ENCODE measurements at regions not wholly inside any gene's neighbourhood (a gene's known extent, or its start where the extent isn't known, plus 50 kb on each side); places are given as distances from the start of the nearest gene placed in this dataset.

- Histone ChIP-seq H3K4me1 (ENCODE audit: control insufficient read depth, extremely low read depth, insufficient read depth, low read length) (no peaks in the 10 kb centered on the region), H3K4me3 (ENCODE audit: control insufficient read depth in 2 of 3, extremely low read depth in 1 of 3, insufficient read depth in 2 of 3, low read depth in 1 of 3, low read length in 3 of 3) (no peak overlapping the region), H3K9me1 (ENCODE audit: control insufficient read depth, extremely low read depth, insufficient read depth, low read length) (no peaks in the 10 kb centered on the region), H3K9ac (ENCODE audit: control insufficient read depth, extremely low read depth, insufficient read depth, low read length) (no peak overlapping the region), H3K9me3 (ENCODE audit: control insufficient read depth, low read depth, low read length) (no peaks in the 10 kb centered on the region), H3K4me2 (ENCODE audit: control insufficient read depth, extremely low read depth, insufficient read depth, low read depth, low read length) (no peak overlapping the region), H3K27ac (ENCODE audit: control insufficient read depth, insufficient read depth, low read length) (no peak overlapping the region), H2AFZ (ENCODE audit: control insufficient read depth, low read length) (no peak overlapping the region), H3K27me3 (ENCODE audit: control insufficient read depth, extremely low read depth, insufficient read depth, low read length) (no peaks in the 10 kb centered on the region), H4K20me1 (ENCODE audit: control insufficient read depth, extremely low read depth, insufficient read depth, low read length) (no peaks in the 10 kb centered on the region), H3K36me3 (ENCODE audit: control insufficient read depth in 2 of 2, extremely low read depth in 1 of 2, insufficient read depth in 2 of 2, low read length in 2 of 2) (no peaks in the 10 kb centered on the region), H3K79me2 (ENCODE audit: control insufficient read depth, insufficient read depth, low read length) (no peaks in the 10 kb centered on the region)
- TF ChIP-seq, protein P1, sequence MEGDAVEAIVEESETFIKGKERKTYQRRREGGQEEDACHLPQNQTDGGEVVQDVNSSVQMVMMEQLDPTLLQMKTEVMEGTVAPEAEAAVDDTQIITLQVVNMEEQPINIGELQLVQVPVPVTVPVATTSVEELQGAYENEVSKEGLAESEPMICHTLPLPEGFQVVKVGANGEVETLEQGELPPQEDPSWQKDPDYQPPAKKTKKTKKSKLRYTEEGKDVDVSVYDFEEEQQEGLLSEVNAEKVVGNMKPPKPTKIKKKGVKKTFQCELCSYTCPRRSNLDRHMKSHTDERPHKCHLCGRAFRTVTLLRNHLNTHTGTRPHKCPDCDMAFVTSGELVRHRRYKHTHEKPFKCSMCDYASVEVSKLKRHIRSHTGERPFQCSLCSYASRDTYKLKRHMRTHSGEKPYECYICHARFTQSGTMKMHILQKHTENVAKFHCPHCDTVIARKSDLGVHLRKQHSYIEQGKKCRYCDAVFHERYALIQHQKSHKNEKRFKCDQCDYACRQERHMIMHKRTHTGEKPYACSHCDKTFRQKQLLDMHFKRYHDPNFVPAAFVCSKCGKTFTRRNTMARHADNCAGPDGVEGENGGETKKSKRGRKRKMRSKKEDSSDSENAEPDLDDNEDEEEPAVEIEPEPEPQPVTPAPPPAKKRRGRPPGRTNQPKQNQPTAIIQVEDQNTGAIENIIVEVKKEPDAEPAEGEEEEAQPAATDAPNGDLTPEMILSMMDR (optimal IDR thresholded peaks at IDR 0.05 in 1 of 3, IDR thresholded peaks at IDR 0.05 in 1 of 3, conservative IDR thresholded peaks at IDR 0.05 in 1 of 3; ENCODE audit: extremely low read depth in 1 of 3, insufficient read depth in 2 of 3, low read length in 3 of 3), result no peak
- TF ChIP-seq EZH2 (IDR thresholded peaks at IDR 0.05; ENCODE audit: low read length), result no peak
- dilution Hi-C loops (cut with MboI; ENCODE audit: extremely low pct_ligation_motif_present, low sequenced_read_pairs), result no loop called here
- DNase-seq (ENCODE audit: low read depth, low spot score) (no peak), FAIRE-seq (no peak)
Observed at GRCh38 chr13:31610270-31610998, 128.9 kb upstream of the RXFP2 start.

- H3K4me3 ChIP-seq (ENCODE audit: control insufficient read depth in 2 of 3, extremely low read depth in 1 of 3, insufficient read depth in 2 of 3, low read depth in 1 of 3, low read length in 3 of 3), result no peak overlapping the region
- no peaks in the 10 kb centered on the region for H3K9me1 ChIP-seq (ENCODE audit: control insufficient read depth, extremely low read depth, insufficient read depth, low read length)
- H3K4me1 ChIP-seq (ENCODE audit: control insufficient read depth, extremely low read depth, insufficient read depth, low read length), result no peaks in the 10 kb centered on the region
- H3K27me3 ChIP-seq (ENCODE audit: control insufficient read depth, extremely low read depth, insufficient read depth, low read length), result no peaks in the 10 kb centered on the region
- DNase-seq (ENCODE audit: low read depth, low spot score) (no peak), FAIRE-seq (no peak)
- TF ChIP-seq EZH2 (IDR thresholded peaks at IDR 0.05; ENCODE audit: low read length), result no peak
- dilution Hi-C loops (cut with MboI; ENCODE audit: extremely low pct_ligation_motif_present, low sequenced_read_pairs), result no loop called here
- H3K27ac ChIP-seq (ENCODE audit: control insufficient read depth, insufficient read depth, low read length), result no peak overlapping the region
- H3K4me2 ChIP-seq (ENCODE audit: control insufficient read depth, extremely low read depth, insufficient read depth, low read depth, low read length), result no peak overlapping the region
- no peak overlapping the region for H3K9ac ChIP-seq (ENCODE audit: control insufficient read depth, extremely low read depth, insufficient read depth, low read length)
- H2AFZ ChIP-seq (ENCODE audit: control insufficient read depth, low read length), result no peak overlapping the region
- no peaks in the 10 kb centered on the region for H3K36me3 ChIP-seq (ENCODE audit: control insufficient read depth in 2 of 2, extremely low read depth in 1 of 2, insufficient read depth in 2 of 2, low read length in 2 of 2)
- no peaks in the 10 kb centered on the region for H3K9me3 ChIP-seq (ENCODE audit: control insufficient read depth, low read depth, low read length)
- H3K79me2 ChIP-seq (ENCODE audit: control insufficient read depth, insufficient read depth, low read length), result no peaks in the 10 kb centered on the region
- H4K20me1 ChIP-seq (ENCODE audit: control insufficient read depth, extremely low read depth, insufficient read depth, low read length), result no peaks in the 10 kb centered on the region
Observed at GRCh38 chr13:31611214-31611613, 128.1 kb upstream of the RXFP2 start.

- Histone ChIP-seq H3K9me3 (ENCODE audit: control insufficient read depth, low read depth, low read length) (no peaks in the 10 kb centered on the region), H3K4me1 (ENCODE audit: control insufficient read depth, extremely low read depth, insufficient read depth, low read length) (no peaks in the 10 kb centered on the region), H2AFZ (ENCODE audit: control insufficient read depth, low read length) (no peak overlapping the region), H3K27me3 (ENCODE audit: control insufficient read depth, extremely low read depth, insufficient read depth, low read length) (no peaks in the 10 kb centered on the region), H3K79me2 (ENCODE audit: control insufficient read depth, insufficient read depth, low read length) (no peaks in the 10 kb centered on the region), H3K36me3 (ENCODE audit: control insufficient read depth in 2 of 2, extremely low read depth in 1 of 2, insufficient read depth in 2 of 2, low read length in 2 of 2) (no peaks in the 10 kb centered on the region), H3K4me2 (ENCODE audit: control insufficient read depth, extremely low read depth, insufficient read depth, low read depth, low read length) (no peak overlapping the region), H3K9me1 (ENCODE audit: control insufficient read depth, extremely low read depth, insufficient read depth, low read length) (no peaks in the 10 kb centered on the region), H3K27ac (ENCODE audit: control insufficient read depth, insufficient read depth, low read length) (no peak overlapping the region), H3K4me3 (ENCODE audit: control insufficient read depth in 2 of 3, extremely low read depth in 1 of 3, insufficient read depth in 2 of 3, low read depth in 1 of 3, low read length in 3 of 3) (no peak overlapping the region), H4K20me1 (ENCODE audit: control insufficient read depth, extremely low read depth, insufficient read depth, low read length) (no peaks in the 10 kb centered on the region), H3K9ac (ENCODE audit: control insufficient read depth, extremely low read depth, insufficient read depth, low read length) (no peak overlapping the region)
- DNase-seq (ENCODE audit: low read depth, low spot score), result no peak
- FAIRE-seq, result no peak
- dilution Hi-C loops (cut with MboI; ENCODE audit: extremely low pct_ligation_motif_present, low sequenced_read_pairs), result no loop called here
- TF ChIP-seq EZH2 (IDR thresholded peaks at IDR 0.05; ENCODE audit: low read length), result no peak
- TF ChIP-seq, protein P1 (optimal IDR thresholded peaks at IDR 0.05 in 1 of 3, IDR thresholded peaks at IDR 0.05 in 1 of 3, conservative IDR thresholded peaks at IDR 0.05 in 1 of 3; ENCODE audit: extremely low read depth in 1 of 3, insufficient read depth in 2 of 3, low read length in 3 of 3), result no peak
Observed at GRCh38 chr13:31614073-31614472, 125.3 kb upstream of the RXFP2 start.

All from keratinocyte (primary cell).